ENCODE measurements at regions not wholly inside any gene's neighbourhood (a gene's known extent, or its start where the extent isn't known, plus 50 kb on each side); places are given as distances from the start of the nearest gene placed in this dataset.

- Histone ChIP-seq H4K8ac (ENCODE audit: extremely low read depth, insufficient read depth, low read length) (no peak overlapping the region), H3K4me2 (ENCODE audit: insufficient read depth in 1 of 2, low read depth in 2 of 2, low read length in 2 of 2) (no peak overlapping the region), H2AFZ (ENCODE audit: low read length) (no peak overlapping the region), H2BK15ac (ENCODE audit: low read length) (no peak overlapping the region), H3K14ac (ENCODE audit: insufficient read length) (no peak overlapping the region), H4K91ac (replicated peaks; ENCODE audit: insufficient read length, low read length) (no peak overlapping the region), H3K9me3 (ENCODE audit: insufficient read depth in 2 of 2, low read depth in 1 of 2, low read length in 1 of 2) (peaks cover 11 to 19% of the 10 kb centered on the region in 2 experiments; a peak in 3 of 4 replicates), H3K9ac (replicated peaks in 1 of 4; ENCODE audit: extremely low read depth in 1 of 4, low read depth in 3 of 4, low read length in 3 of 4) (no peak overlapping the region), H4K5ac (ENCODE audit: insufficient read length, low read depth, low read length) (no peak overlapping the region), H3K79me2 (ENCODE audit: control insufficient read depth in 1 of 2, insufficient read depth in 2 of 2, low read length in 2 of 2) (no peaks in the 10 kb centered on the region), H3K79me1 (ENCODE audit: low read depth, low read length) (no peaks in the 10 kb centered on the region), H3K27me3 (replicated peaks in 1 of 4; ENCODE audit: control insufficient read depth in 3 of 4, extremely low read depth in 1 of 4, insufficient read depth in 3 of 4, low read length in 3 of 4) (no peaks in the 10 kb centered on the region), H4K20me1 (replicated peaks in 1 of 2; ENCODE audit: control insufficient read depth in 1 of 2, insufficient read depth in 2 of 2, low read length in 2 of 2) (peaks cover 0 to 3% of the 10 kb centered on the region in 2 experiments), H3K4me3 (ENCODE audit: extremely low read depth in 1 of 4, insufficient read depth in 2 of 4, low read depth in 3 of 4, low read length in 4 of 4) (no peak overlapping the region), H3K23ac (ENCODE audit: insufficient read length) (no peak overlapping the region), H3K18ac (ENCODE audit: extremely low read depth, low read length) (no peak overlapping the region), H3K4ac (replicated peaks; ENCODE audit: insufficient read length, low read depth, low read length) (no peak overlapping the region), H3K36me3 (ENCODE audit: control insufficient read depth in 2 of 4, insufficient read depth in 4 of 4, low read length in 3 of 4) (no peaks in the 10 kb centered on the region; a peak in 1 of 8 replicates), H2BK120ac (replicated peaks; ENCODE audit: low read depth, low read length) (no peak overlapping the region), H3K56ac (replicated peaks; ENCODE audit: insufficient read length, low read depth, low read length) (no peak overlapping the region), H3K27ac (ENCODE audit: low read depth, low read length) (no peak overlapping the region), H2BK5ac (ENCODE audit: low read depth, low read length) (no peak overlapping the region), H3K23me2 (ENCODE audit: low read depth, low read length) (peaks cover 3% of the 10 kb centered on the region; the same call in 1 of the 2 replicates), H2AK5ac (ENCODE audit: low read depth, low read length) (no peak overlapping the region), H2BK12ac (ENCODE audit: low read depth, low read length) (no peak overlapping the region), H2BK20ac (ENCODE audit: low read length) (no peak overlapping the region), H3K4me1 (replicated peaks in 1 of 4; ENCODE audit: control insufficient read depth in 3 of 4, insufficient read depth in 4 of 4, low read length in 3 of 4) (no peaks in the 10 kb centered on the region)
- no peak for DNase-seq (ENCODE audit: low read depth in 1 of 2, low spot score in 2 of 2)
- POLR2A ChIA-PET (ENCODE audit: partially characterized antibody) = no interaction called here
- CTCF ChIA-PET (ENCODE audit: partially characterized antibody) = interaction anchor here (0.6 kb wide), 3 partner anchors 36 to 797 kb away, joined by 3 read pairs; no protein-coding TSS in a partner anchor
- no peak for FAIRE-seq
- no peak for TF ChIP-seq CEBPB (IDR thresholded peaks at IDR 0.05; ENCODE audit: low read depth, low read length)
- no peak for TF ChIP-seq EGR1 (IDR thresholded peaks at IDR 0.05; ENCODE audit: borderline replicate concordance, low read depth, low read length)
- TF ChIP-seq RFX5 (IDR thresholded peaks at IDR 0.05; ENCODE audit: borderline replicate concordance, low read depth, low read length) = no peak
- TF ChIP-seq, protein P1, sequence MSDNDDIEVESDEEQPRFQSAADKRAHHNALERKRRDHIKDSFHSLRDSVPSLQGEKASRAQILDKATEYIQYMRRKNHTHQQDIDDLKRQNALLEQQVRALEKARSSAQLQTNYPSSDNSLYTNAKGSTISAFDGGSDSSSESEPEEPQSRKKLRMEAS (IDR thresholded peaks at IDR 0.05) = no peak
- 93% methylated on average over 6 of the region's 6 CpGs; no CpG with 5 or more reads in 1 of the 2 experiments for WGBS, 2 experiments (ENCODE audit: extremely low coverage in 1 of 2, insufficient coverage in 1 of 2, insufficient read length in 1 of 2, insufficient replicate concordance in 2 of 2, low coverage in 1 of 2, low lambda C conversion rate in 2 of 2, missing lambda C conversion rate in 1 of 2)
These were observed 154.5 kb downstream of the TENT4A start for GRCh38 chr5:6867712-6868111.

Data from H1 (cell line).